GM19455 (cell line): ENCODE measurements at regions not wholly inside any gene's neighbourhood (a gene's known extent, or its start where the extent isn't known, plus 50 kb on each side); places are given as distances from the start of the nearest gene placed in this dataset.
A peak's percentile ranks its signal among the peaks of the same experiment; 100 is the strongest.

Experiments used
- ATAC-seq: cut with Tn5 transposase; IDR thresholded peaks from one replicate; pipeline ENCODE4 v1.9.1; 2021; ENCODE audit not compliant: unreplicated experiment

GRCh38 chr2:39513641-39514094, 76.6 kb upstream of the MAP4K3 start:
- ATAC-seq: peak; percentile 90

- ATAC-seq: no peak
These were observed 77.7 kb upstream of the MAP4K3 start for GRCh38 chr2:39514825-39515224.

GRCh38 chr2:39515273-39515896, 78.3 kb upstream of the MAP4K3 start:
- ATAC-seq: no peak

GRCh38 chr2:39515897-39516346, 78.8 kb upstream of the MAP4K3 start:
- no peak for ATAC-seq

- ATAC-seq: no peak
These were observed 79.4 kb upstream of the MAP4K3 start for GRCh38 chr2:39516347-39517101.

GRCh38 chr2:39517102-39517436, 80.0 kb upstream of the MAP4K3 start:
- ATAC-seq: no peak

- ATAC-seq: no peak
These were observed 80.5 kb upstream of the MAP4K3 start for GRCh38 chr2:39517622-39518021.

- no peak for ATAC-seq
These were observed 82.8 kb upstream of the MAP4K3 start for GRCh38 chr2:39519886-39520285.

GRCh38 chr2:39521876-39522517, 84.9 kb upstream of the MAP4K3 start:
- ATAC-seq: no peak

- ATAC-seq: no peak
These were observed 85.4 kb upstream of the MAP4K3 start for GRCh38 chr2:39522518-39522877.

- ATAC-seq: no peak
These were observed 86.4 kb upstream of the MAP4K3 start for GRCh38 chr2:39523308-39524044.

- ATAC-seq: no peak
These were observed 87.0 kb upstream of the MAP4K3 start for GRCh38 chr2:39524061-39524460.

- ATAC-seq: no peak
These were observed 87.9 kb upstream of the MAP4K3 start for GRCh38 chr2:39524756-39525635.

GRCh38 chr2:39525636-39526412, 88.7 kb upstream of the MAP4K3 start:
- no peak for ATAC-seq

GRCh38 chr2:39528701-39529100, 91.6 kb upstream of the MAP4K3 start:
- ATAC-seq: no peak

- no peak for ATAC-seq
These were observed 92.8 kb upstream of the MAP4K3 start for GRCh38 chr2:39529836-39530235.

GRCh38 chr2:39530411-39530866, 93.4 kb upstream of the MAP4K3 start:
- no peak for ATAC-seq

- ATAC-seq: no peak
These were observed 94.2 kb upstream of the MAP4K3 start for GRCh38 chr2:39531220-39531777.

GRCh38 chr2:39532933-39533332, 95.8 kb upstream of the MAP4K3 start:
- no peak for ATAC-seq
